GM12873 (cell line): ENCODE measurements at regions not wholly inside any gene's neighbourhood (a gene's known extent, or its start where the extent isn't known, plus 50 kb on each side); places are given as distances from the start of the nearest gene placed in this dataset.

Source experiments
- TF ChIP-seq, protein P1 (sequence below): IDR thresholded peaks from 2 replicates; pipeline ENCODE4 v1.5.1; 2012; ENCODE audit warnings: low read depth, mild to moderate bottlenecking, moderate library complexity, low read length, control low read depth; ENCODE audit not compliant: insufficient read depth; ENCODE audit errors: missing control alignments

DNA sequence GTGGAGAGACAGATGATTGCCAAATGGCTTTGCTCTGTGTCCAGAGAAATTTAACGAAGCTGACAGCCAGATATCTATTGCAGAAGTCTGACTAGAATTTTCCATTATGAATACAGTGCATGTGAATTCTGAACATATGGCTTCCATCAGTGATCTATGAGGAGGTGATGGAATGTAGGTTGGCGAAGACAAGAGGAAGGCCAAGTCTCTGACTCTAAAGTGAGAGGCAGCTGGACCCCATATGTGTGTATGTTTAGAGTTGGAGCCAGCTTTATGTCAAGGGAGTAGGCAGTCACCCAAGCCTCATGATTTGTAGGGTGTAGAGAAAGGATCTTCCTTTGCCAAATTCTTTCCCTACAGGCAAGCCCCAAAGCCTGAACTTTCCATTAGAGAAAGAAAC is 76.2 kb upstream of the TEX13D start:
- TF ChIP-seq, protein P1, sequence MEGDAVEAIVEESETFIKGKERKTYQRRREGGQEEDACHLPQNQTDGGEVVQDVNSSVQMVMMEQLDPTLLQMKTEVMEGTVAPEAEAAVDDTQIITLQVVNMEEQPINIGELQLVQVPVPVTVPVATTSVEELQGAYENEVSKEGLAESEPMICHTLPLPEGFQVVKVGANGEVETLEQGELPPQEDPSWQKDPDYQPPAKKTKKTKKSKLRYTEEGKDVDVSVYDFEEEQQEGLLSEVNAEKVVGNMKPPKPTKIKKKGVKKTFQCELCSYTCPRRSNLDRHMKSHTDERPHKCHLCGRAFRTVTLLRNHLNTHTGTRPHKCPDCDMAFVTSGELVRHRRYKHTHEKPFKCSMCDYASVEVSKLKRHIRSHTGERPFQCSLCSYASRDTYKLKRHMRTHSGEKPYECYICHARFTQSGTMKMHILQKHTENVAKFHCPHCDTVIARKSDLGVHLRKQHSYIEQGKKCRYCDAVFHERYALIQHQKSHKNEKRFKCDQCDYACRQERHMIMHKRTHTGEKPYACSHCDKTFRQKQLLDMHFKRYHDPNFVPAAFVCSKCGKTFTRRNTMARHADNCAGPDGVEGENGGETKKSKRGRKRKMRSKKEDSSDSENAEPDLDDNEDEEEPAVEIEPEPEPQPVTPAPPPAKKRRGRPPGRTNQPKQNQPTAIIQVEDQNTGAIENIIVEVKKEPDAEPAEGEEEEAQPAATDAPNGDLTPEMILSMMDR = no peak

DNA sequence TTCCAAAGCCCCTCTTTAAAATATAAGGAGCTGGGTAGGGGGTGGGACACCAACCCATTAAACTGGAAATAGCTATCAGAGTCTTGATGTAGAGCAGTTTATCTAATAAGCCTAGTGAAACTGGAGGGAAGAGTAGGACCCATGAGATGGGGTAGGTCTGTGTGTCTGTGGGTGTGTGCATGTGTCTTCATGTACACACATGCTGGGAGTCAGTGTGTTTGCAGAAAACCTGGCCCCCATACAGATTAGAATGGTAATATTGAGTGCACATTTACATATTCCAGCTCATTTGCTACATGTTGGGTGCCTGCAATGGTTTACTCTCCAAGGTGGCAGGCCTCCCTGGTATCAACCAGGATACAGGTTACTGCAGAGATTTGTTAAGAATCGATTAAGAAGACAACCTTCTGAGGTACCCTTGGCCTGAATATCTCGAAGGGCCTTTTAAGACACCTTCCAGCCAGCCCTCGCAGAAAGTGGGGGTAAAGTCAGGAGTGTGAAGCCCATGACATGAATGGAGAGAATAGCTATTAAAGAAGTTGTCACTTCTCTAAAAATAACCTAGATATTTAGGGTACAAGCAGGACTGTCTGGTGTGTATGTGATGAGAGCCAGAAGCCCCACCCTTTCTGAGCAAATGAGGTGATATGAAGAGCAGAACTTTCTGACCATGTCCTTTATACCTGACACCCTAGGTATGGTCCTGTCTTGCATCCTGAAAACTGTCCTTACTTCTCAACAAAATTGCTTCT is 75.7 kb upstream of the TEX13D start:
- TF ChIP-seq, protein P1 = no peak

DNA sequence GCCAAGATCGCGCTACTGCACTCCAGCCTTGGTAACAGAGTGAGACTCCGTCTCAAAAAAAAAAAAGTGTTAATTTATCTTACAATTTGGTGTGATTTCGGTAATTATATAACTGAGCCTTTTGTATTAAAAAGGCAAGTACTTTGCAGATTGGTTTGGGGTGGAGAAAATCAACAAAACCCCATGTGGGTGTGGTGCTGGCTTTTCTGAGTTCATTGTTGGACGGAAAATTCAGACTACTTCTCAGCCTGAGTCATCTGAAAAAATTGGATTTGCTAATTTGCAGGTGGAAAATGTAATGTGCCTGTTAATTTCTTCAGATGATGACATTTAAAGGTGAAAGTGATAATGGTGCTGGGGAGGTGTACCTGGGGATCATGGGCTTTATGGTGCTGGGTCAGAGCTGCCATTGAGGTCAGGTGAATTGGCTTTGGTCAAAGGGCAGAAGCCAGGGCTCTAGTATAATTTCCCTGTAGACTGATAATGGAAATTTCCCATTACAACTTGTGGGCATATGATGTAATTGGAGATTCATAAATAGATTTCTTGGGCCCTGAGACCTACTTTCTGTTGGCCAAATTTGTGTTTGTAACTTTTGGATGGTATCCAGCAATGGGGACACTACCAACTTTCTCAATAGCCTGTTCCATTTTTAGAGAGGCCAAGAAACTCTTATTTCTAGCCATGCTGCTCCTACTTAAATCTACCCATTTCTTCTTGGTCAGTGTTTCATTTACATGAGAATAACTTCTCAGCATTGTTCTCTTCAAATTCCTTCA is 74.3 kb upstream of the TEX13D start:
- TF ChIP-seq, protein P1 = no peak

DNA sequence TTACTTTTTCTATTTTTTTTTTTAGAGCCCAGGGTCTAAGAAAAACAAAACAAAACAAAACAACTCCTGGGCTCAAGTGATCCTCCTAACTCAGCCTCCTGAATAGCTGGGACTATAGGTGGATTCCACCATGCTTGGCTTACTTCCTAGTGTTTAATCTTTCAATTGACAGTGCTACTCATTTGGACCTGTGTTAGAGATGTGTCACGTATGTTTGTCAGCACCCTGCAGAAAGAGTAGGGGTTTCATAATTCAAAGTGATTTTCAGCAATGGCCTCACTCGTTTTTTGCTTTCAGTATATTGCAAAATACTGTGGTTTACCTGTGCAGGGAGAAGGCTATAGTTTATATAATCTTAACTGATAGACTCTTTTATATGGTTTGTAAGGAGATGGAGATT is 71.6 kb upstream of the TEX13D start:
- TF ChIP-seq, protein P1 = no peak

DNA sequence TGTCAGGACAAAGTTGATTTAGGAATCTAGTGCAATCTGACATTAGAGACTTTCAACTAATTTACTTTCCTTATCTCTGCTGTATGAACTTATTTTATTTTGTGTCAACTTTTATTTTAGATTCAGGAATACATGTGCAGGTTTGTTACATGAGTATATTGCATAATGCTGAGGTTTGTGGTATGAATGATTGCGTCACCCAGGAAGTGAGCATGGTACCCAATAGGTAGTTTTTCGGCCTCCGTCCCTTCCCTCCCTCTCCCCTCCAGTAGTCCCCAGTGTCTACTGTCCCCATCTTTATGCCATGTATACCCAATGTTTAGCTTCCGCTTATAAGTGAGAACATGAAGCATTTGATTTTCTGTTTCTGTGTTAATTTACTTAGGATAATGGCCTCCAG is 68.7 kb upstream of the TEX13D start:
- TF ChIP-seq, protein P1 = no peak

DNA sequence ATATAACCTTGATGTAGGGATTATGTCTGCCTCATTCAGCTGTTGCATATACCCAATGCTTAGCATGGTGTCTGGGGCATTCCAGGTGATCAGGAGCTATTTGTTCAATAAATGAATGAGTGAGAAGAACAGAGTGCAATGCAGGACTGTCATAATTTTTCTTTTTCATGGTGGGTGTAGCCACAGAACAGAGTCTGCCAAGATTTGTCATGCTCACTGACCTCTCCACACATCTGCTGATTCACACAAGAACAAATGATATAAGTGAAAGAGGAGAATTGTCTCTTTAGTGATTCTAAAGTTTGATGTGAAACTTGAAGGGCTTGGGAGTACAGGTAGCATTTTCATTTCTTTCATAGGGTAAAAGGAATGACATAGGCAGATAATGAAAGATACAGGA is 64.4 kb upstream of the TEX13D start:
- TF ChIP-seq, protein P1 = no peak

DNA sequence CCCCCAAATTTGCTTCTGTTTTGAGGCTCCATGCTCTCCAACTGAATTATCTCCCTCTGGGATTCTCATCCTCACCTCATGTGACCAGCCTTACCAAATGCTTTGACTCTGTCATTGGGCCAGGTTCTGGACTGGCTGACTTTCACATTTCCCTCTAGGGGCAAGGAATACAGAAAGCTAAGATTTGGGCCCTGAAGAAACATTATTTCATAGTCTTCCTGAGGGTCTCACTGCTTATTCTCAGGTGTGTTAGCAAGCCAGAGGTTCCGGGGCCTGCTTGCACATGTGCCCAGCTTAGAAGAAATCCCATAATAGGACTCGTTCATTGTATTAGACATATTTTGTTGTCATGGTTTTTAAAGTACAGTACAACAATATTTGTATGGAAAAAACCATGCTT is 62.6 kb upstream of the TEX13D start:
- TF ChIP-seq, protein P1 = no peak
